Progenitor cell of endocrine pancreas (in vitro differentiated cells): ENCODE measurements at regions not wholly inside any gene's neighbourhood (a gene's known extent, or its start where the extent isn't known, plus 50 kb on each side); places are given as distances from the start of the nearest gene placed in this dataset.

Source experiments
- DNase-seq: peaks from one replicate; pipeline ENCODE4 v3.0.0; 2021; ENCODE audit warnings: low spot score; ENCODE audit not compliant: unreplicated experiment
- H3K27ac Mint-ChIP-seq: 2 replicates; pipeline ENCODE4 v1.8.0; 2021; ENCODE audit warnings: mild to moderate bottlenecking, moderate library complexity, mixed read lengths
- H3K27me3 Mint-ChIP-seq: 2 replicates; pipeline ENCODE4 v1.8.0; 2021; ENCODE audit warnings: mixed read lengths
- H3K36me3 Mint-ChIP-seq: 2 replicates; pipeline ENCODE4 v1.8.0; 2022; ENCODE audit warnings: mixed read lengths; ENCODE audit not compliant: insufficient read depth
- H3K4me1 Mint-ChIP-seq: 2 replicates; pipeline ENCODE4 v1.8.0; 2021; ENCODE audit warnings: low read depth, mixed read lengths
- H3K4me3 Mint-ChIP-seq: 2 replicates; pipeline ENCODE4 v1.8.0; 2021; ENCODE audit warnings: low read depth, mild to moderate bottlenecking, moderate library complexity, mixed read lengths
- H3K9me3 Mint-ChIP-seq: 2 replicates; pipeline ENCODE4 v1.8.0; 2021; ENCODE audit warnings: low read depth, mixed read lengths
- TF ChIP-seq, protein P1 (sequence below): fragments of 200-600 bp; sonication (generic); IDR thresholded peaks from one replicate; pipeline ENCODE4 v1.5.0; 2021; ENCODE audit warnings: antibody characterized with exemption, mild to moderate bottlenecking; ENCODE audit not compliant: unreplicated experiment

DNA sequence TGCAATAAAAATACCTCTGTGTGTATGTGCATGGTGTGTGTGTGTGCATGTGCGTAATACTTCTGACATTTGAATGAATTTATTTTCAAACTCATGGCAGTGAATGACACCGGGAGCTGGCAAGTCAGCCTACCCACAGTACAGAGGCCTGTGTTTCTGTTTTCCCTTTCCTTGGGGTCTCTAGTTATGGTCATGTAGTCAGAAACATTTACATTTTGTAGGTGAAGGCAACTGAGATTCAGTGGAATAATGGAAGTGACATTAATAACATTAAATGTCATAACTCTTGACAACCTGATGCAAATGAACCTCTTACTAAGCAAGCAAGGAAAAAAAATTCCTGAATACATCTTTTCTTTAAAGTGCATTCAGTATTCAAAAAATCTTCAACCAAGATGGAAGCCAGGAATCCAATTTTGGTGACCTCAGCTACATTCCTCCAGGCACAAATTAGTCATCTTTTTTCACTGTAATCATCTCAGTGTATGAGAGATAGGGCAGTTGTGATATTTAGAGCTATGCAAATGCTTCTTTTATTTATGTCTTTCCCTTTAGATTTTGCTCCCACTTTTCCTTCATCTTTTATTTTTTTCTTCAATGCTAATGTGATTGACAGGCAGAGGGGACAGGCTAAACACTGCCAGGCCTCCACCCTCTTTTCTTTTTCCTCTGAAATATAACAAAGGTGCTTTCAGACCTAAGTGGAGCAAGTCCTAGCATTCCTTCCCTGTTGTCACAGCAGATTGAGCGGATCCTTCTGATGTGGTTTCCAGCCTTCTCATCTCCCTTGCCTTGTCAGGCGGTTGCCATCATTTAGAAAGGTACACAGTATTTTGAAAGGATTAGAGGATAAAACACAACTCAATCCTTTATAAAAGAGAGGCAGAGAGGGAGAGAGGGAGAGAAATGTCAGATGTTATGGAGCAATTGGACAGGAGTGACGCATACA lies 569.8 kb upstream of the ADAMTS16 start:
- Mint-ChIP-seq H3K4me3 (no peak overlapping the region), H3K27me3 (no peaks in the 10 kb centered on the region), H3K27ac (no peak overlapping the region), H3K4me1 (peaks cover 1% of the 10 kb centered on the region), H3K9me3 (peaks cover 3% of the 10 kb centered on the region), H3K36me3 (no peaks in the 10 kb centered on the region)
- TF ChIP-seq, protein P1, sequence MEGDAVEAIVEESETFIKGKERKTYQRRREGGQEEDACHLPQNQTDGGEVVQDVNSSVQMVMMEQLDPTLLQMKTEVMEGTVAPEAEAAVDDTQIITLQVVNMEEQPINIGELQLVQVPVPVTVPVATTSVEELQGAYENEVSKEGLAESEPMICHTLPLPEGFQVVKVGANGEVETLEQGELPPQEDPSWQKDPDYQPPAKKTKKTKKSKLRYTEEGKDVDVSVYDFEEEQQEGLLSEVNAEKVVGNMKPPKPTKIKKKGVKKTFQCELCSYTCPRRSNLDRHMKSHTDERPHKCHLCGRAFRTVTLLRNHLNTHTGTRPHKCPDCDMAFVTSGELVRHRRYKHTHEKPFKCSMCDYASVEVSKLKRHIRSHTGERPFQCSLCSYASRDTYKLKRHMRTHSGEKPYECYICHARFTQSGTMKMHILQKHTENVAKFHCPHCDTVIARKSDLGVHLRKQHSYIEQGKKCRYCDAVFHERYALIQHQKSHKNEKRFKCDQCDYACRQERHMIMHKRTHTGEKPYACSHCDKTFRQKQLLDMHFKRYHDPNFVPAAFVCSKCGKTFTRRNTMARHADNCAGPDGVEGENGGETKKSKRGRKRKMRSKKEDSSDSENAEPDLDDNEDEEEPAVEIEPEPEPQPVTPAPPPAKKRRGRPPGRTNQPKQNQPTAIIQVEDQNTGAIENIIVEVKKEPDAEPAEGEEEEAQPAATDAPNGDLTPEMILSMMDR: no peak
- no peak for DNase-seq

DNA sequence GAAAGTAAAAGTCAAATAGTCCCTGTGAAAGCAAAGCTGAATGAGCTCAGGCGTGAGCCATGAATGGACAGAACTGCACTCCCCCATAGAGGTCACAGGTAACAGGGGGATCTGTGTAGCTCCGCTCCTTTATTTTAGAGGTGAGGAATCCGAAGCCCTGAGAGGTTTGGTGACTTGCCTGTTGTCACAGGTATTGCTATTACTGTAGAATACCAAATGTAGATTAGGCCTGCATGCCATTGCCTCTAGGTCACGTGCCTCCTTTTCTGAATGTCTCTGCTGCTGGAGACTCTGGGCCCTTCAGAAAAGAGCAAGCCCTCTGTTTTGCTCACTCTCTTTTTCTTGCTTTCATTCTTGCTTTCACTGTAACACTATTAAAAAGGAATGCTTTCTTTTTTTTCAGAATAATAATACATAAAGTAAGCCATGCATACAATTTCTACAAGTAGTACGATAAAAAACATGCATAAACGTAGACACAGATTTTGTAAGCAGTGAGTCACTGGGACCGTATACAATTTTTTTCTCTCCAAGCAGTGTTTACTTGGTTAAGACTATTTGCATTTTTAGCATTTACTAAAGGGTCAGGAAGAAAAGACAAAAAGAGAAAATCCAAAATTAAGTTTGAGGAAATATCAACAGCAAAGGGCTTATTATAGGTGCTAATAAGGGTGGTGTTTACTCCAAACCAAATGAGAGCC lies 568.7 kb upstream of the ADAMTS16 start:
- Mint-ChIP-seq H3K4me1 (peaks cover 2% of the 10 kb centered on the region), H3K27ac (no peak overlapping the region), H3K9me3 (peaks cover 3% of the 10 kb centered on the region), H3K36me3 (no peaks in the 10 kb centered on the region), H3K27me3 (no peaks in the 10 kb centered on the region), H3K4me3 (no peak overlapping the region)
- DNase-seq: no peak
- TF ChIP-seq, protein P1: no peak

DNA sequence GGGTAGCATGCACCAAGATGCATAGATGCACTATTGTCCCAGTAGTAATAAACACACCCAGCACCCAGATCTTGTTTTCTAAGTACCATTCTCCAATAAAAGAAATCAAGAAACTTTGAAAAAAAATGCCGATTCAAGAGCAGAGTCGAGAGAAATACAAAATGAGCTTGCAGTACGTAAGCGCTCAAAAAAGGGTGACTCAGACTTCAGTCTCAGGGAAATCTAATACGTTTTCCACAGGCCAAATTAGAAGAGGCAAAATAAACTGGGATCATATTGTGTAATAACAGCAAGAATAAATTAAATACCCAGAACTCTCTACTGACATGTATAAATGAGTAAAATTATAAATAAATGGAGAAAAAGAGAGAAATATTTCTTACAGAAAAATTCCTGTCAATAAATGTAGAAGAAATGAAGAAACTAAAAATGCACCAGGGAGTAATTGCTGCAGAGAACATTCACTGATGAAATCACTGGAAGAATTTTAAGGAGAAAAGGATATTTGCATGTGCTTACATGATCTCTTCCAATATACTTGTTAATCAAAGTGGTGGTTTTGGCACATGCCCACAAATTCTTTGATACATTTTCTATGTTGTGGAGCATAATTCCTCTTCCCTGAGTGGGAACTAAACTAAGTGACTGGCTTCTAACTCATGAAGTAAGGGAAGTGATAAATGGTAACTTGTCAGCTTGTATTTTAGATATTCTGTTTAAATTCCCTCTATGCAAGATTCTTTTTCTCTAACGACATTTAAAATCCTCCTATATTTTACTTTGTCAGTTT lies 567.6 kb upstream of the ADAMTS16 start:
- DNase-seq: no peak
- no peak overlapping the region for H3K4me3 Mint-ChIP-seq
- H3K4me1 Mint-ChIP-seq: peaks cover 3% of the 10 kb centered on the region
- no peaks in the 10 kb centered on the region for H3K27me3 Mint-ChIP-seq
- TF ChIP-seq, protein P1: no peak
- H3K9me3 Mint-ChIP-seq: peaks cover 1% of the 10 kb centered on the region
- H3K36me3 Mint-ChIP-seq: no peaks in the 10 kb centered on the region
- no peak overlapping the region for H3K27ac Mint-ChIP-seq

DNA sequence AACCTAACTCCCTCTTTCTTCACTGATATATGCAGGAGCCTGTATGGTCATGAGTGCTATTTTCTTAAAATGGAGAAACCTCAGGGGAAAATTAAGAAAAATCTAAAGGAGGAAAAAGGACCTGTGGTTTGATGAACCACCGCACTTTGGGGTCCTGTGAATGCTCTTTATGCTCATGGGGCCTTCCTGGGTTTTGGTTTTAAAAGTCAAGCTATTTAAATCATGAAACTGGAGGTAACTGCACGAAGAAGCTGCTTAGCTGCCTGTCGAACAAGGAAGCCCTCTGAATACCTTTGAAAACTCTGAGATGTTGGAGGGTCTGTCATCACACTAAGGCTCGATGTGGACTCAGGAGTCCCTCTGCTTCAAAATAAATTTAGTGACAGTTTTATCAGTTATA lies 564.5 kb upstream of the ADAMTS16 start:
- Mint-ChIP-seq H3K36me3 (no peaks in the 10 kb centered on the region), H3K4me1 (peaks cover 3% of the 10 kb centered on the region), H3K4me3 (no peak overlapping the region), H3K9me3 (no peaks in the 10 kb centered on the region), H3K27ac (no peak overlapping the region), H3K27me3 (peaks cover 5% of the 10 kb centered on the region)
- no peak for DNase-seq
- TF ChIP-seq, protein P1: no peak

DNA sequence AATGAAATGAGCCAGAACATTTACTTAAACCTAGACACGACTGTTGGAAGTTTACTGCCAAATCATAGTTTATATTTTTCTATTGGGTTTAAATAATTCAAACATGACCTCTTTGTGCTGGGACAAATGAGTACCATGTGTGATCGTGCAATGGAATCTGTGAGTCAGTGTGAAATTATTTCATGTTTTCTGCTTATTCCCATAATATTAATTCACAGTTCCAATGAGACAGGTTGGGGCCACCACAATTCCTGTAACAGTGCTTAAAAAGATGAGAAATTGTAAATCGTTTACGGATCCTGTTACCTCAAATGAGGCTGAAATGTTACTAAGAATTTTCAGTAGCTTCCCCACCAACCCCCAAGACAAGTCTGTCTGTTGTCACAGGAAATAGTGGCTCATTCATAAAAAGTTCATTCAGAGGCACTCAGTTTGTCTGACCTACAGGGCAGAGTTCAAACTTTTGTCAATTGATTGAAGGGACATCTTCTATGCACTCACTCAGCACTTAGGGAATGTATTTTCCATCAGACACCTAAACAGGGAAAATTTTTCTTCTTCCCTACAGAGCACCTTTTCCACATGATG lies 563.9 kb upstream of the ADAMTS16 start:
- H3K27me3 Mint-ChIP-seq: peaks cover 5% of the 10 kb centered on the region
- H3K4me3 Mint-ChIP-seq: no peak overlapping the region
- no peak for DNase-seq
- no peaks in the 10 kb centered on the region for H3K36me3 Mint-ChIP-seq
- TF ChIP-seq, protein P1: no peak
- H3K4me1 Mint-ChIP-seq: peaks cover 2% of the 10 kb centered on the region
- H3K9me3 Mint-ChIP-seq: no peaks in the 10 kb centered on the region
- H3K27ac Mint-ChIP-seq: no peak overlapping the region
